HG03175 (cell line): ENCODE measurements at regions not wholly inside any gene's neighbourhood (a gene's known extent, or its start where the extent isn't known, plus 50 kb on each side); places are given as distances from the start of the nearest gene placed in this dataset.

ENCODE experiments used
- ATAC-seq: cut with Tn5 transposase; IDR thresholded peaks from one replicate; pipeline ENCODE4 v1.9.1; 2021; ENCODE audit warnings: mild to moderate bottlenecking, moderate library complexity; ENCODE audit not compliant: unreplicated experiment

- no peak for ATAC-seq
Measured at GRCh38 chr1:168959382-168959781, 147.1 kb upstream of the ATP1B1 start.

- ATAC-seq: no peak
Measured at GRCh38 chr1:168960114-168960513, 146.4 kb upstream of the ATP1B1 start.

GRCh38 chr1:168960595-168960994 lies 145.9 kb upstream of the ATP1B1 start:
- no peak for ATAC-seq

GRCh38 chr1:168963601-168964000 lies 142.9 kb upstream of the ATP1B1 start:
- ATAC-seq: no peak

GRCh38 chr1:168964478-168964877 lies 142.0 kb upstream of the ATP1B1 start:
- ATAC-seq: no peak

- no peak for ATAC-seq
Measured at GRCh38 chr1:168966217-168966616, 140.3 kb upstream of the ATP1B1 start.

GRCh38 chr1:168966636-168967035 lies 139.9 kb upstream of the ATP1B1 start:
- no peak for ATAC-seq

GRCh38 chr1:168970926-168971659 lies 135.4 kb upstream of the ATP1B1 start:
- no peak for ATAC-seq

- ATAC-seq: no peak
Measured at GRCh38 chr1:168972225-168972624, 134.3 kb upstream of the ATP1B1 start.

- ATAC-seq: no peak
Measured at GRCh38 chr1:168972887-168973286, 133.6 kb upstream of the ATP1B1 start.

GRCh38 chr1:168974117-168974516 lies 132.4 kb upstream of the ATP1B1 start:
- ATAC-seq: no peak

- ATAC-seq: no peak
Measured at GRCh38 chr1:168974611-168975010, 131.9 kb upstream of the ATP1B1 start.

GRCh38 chr1:168976267-168976666 lies 130.2 kb upstream of the ATP1B1 start:
- no peak for ATAC-seq

- no peak for ATAC-seq
Measured at GRCh38 chr1:168977618-168978017, 128.9 kb upstream of the ATP1B1 start.

- ATAC-seq: no peak
Measured at GRCh38 chr1:168979276-168979675, 127.2 kb upstream of the ATP1B1 start.

GRCh38 chr1:168980180-168980579 lies 126.3 kb upstream of the ATP1B1 start:
- ATAC-seq: no peak

GRCh38 chr1:168980656-168981055 lies 125.8 kb upstream of the ATP1B1 start:
- ATAC-seq: no peak

- ATAC-seq: no peak
Measured at GRCh38 chr1:168982778-168983177, 123.7 kb upstream of the ATP1B1 start.

GRCh38 chr1:168987330-168987729 lies 119.2 kb upstream of the ATP1B1 start:
- ATAC-seq: no peak

- no peak for ATAC-seq
Measured at GRCh38 chr1:168987923-168988322, 118.6 kb upstream of the ATP1B1 start.

GRCh38 chr1:168989985-168990384 lies 116.5 kb upstream of the ATP1B1 start:
- ATAC-seq: no peak

GRCh38 chr1:168991667-168992475 lies 114.6 kb upstream of the ATP1B1 start:
- no peak for ATAC-seq
